Activated CD4-positive, CD25-positive, alpha-beta regulatory T cell treated with anti-CD3 and anti-CD28 coated beads, Interleukin-2, amount 50 U/mL, for 72 hours (primary cell): ENCODE measurements at regions not wholly inside any gene's neighbourhood (a gene's known extent, or its start where the extent isn't known, plus 50 kb on each side); places are given as distances from the start of the nearest gene placed in this dataset.
"Not testable (repeated sequence)": the region's sequence is repeated elsewhere in the genome, so short reads cannot be mapped to it uniquely, and the experiment has no call there.

Experiments
- DNase-seq: peaks from one replicate; pipeline ENCODE4 v3.0.0; 2021

- no peak for DNase-seq
Measured at GRCh38 chr4:81314196-81314896, 99.3 kb upstream of the PRKG2 start.

GRCh38 chr4:81307991-81308390, 93.0 kb upstream of the PRKG2 start:
- no peak for DNase-seq

GRCh38 chr4:81304871-81305270, 89.8 kb upstream of the PRKG2 start:
- DNase-seq = no peak

GRCh38 chr4:81300352-81300751, 85.3 kb upstream of the PRKG2 start:
- not testable (repeated sequence) for DNase-seq

- no peak for DNase-seq
Measured at GRCh38 chr4:81290813-81291212, 75.8 kb upstream of the PRKG2 start.

- DNase-seq = no peak
Measured at GRCh38 chr4:81287101-81287500, 72.1 kb upstream of the PRKG2 start.

GRCh38 chr4:81282131-81282530, 67.1 kb upstream of the PRKG2 start:
- DNase-seq = no peak

- DNase-seq = no peak
Measured at GRCh38 chr4:81274460-81274859, 59.4 kb upstream of the PRKG2 start.

- DNase-seq = no peak
Measured at GRCh38 chr4:81272671-81273070, 57.6 kb upstream of the PRKG2 start.
